Umbilical cord (tissue), 1 donor: ENCODE measurements at regions not wholly inside any gene's neighbourhood (a gene's known extent, or its start where the extent isn't known, plus 50 kb on each side); places are given as distances from the start of the nearest gene placed in this dataset.
"Not testable (repeated sequence)": the region's sequence is repeated elsewhere in the genome, so short reads cannot be mapped to it uniquely, and the experiment has no call there.

Source experiments
- DNase-seq: peaks from one replicate; pipeline ENCODE4 v3.0.0-alpha.2; 2015; ENCODE audit warnings: low spot score

GRCh38 chr3:53401154-53401553 lies 53.8 kb upstream of the DCP1A start:
- DNase-seq = no peak

GRCh38 chr3:53402326-53402725 lies 55.0 kb upstream of the DCP1A start:
- DNase-seq = no peak

- no peak for DNase-seq
Measured at GRCh38 chr3:53411371-53411770, 64.0 kb upstream of the DCP1A start.

GRCh38 chr3:53412953-53413352 lies 65.6 kb upstream of the DCP1A start:
- DNase-seq = no peak

- DNase-seq = peak; percentile 5
Measured at GRCh38 chr3:53416530-53416929, 69.2 kb upstream of the DCP1A start.

- DNase-seq = no peak
Measured at GRCh38 chr3:53420831-53421230, 73.5 kb upstream of the DCP1A start.

GRCh38 chr3:53422954-53423698 lies 71.3 kb upstream of the CACNA1D start:
- no peak for DNase-seq

- DNase-seq = no peak
Measured at GRCh38 chr3:53425936-53426335, 68.5 kb upstream of the CACNA1D start.

- DNase-seq = no peak
Measured at GRCh38 chr3:53426918-53427317, 67.5 kb upstream of the CACNA1D start.

GRCh38 chr3:53436828-53437227 lies 57.6 kb upstream of the CACNA1D start:
- no peak for DNase-seq

GRCh38 chr3:53442863-53443262 lies 51.5 kb upstream of the CACNA1D start:
- DNase-seq = not testable (repeated sequence)
